Body of pancreas (tissue), 4 donors: ENCODE measurements at regions not wholly inside any gene's neighbourhood (a gene's known extent, or its start where the extent isn't known, plus 50 kb on each side); places are given as distances from the start of the nearest gene placed in this dataset.
"Not testable (repeated sequence)": the region's sequence is repeated elsewhere in the genome, so short reads cannot be mapped to it uniquely, and the experiment has no call there.

ENCODE experiments used
- POLR2A ChIP-seq, 3 donors: fragments of 450-650 bp; IDR thresholded peaks; one replicate each; pipeline ENCODE4 v1.6.1; 2016; ENCODE audit warnings: antibody characterized with exemption in 3 of 3, mild to moderate bottlenecking in 2 of 3
- TF ChIP-seq, protein P1 (sequence below), 7 experiments: fragments of 450-650 bp in 4 of 7; fragments of 200-600 bp in 3 of 7; sonication (generic) in 3 of 7; IDR thresholded peaks; one replicate each; pipeline ENCODE4 v1.5.1; 2016 to 2019; ENCODE audit warnings: antibody characterized with exemption in 7 of 7

DNA sequence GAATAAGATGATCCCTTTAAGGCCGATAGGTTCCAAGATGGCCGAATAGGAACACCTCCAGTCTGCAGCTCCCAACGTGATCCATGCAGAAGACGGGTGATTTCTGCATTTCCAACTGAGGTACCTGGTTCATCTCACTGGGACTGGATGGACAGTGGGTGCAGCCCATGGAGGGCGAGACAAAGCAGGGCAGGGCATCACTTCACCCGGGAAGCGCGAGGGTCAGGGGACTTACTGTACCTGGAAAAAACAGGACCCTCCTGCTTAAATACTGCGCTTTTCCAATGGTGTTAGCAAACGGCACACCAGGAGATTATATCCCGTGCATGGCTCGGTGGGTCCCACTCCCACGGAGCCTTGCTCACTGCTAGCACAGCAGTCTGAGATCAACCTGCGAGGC, 163.2 kb upstream of the SMARCAD1 start:
- TF ChIP-seq POLR2A (IDR thresholded peaks at IDR 0.05): not testable (repeated sequence)
- TF ChIP-seq, protein P1, sequence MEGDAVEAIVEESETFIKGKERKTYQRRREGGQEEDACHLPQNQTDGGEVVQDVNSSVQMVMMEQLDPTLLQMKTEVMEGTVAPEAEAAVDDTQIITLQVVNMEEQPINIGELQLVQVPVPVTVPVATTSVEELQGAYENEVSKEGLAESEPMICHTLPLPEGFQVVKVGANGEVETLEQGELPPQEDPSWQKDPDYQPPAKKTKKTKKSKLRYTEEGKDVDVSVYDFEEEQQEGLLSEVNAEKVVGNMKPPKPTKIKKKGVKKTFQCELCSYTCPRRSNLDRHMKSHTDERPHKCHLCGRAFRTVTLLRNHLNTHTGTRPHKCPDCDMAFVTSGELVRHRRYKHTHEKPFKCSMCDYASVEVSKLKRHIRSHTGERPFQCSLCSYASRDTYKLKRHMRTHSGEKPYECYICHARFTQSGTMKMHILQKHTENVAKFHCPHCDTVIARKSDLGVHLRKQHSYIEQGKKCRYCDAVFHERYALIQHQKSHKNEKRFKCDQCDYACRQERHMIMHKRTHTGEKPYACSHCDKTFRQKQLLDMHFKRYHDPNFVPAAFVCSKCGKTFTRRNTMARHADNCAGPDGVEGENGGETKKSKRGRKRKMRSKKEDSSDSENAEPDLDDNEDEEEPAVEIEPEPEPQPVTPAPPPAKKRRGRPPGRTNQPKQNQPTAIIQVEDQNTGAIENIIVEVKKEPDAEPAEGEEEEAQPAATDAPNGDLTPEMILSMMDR (IDR thresholded peaks at IDR 0.05): not testable (repeated sequence)
